Esophagus (tissue), 2 donors: ENCODE measurements at regions not wholly inside any gene's neighbourhood (a gene's known extent, or its start where the extent isn't known, plus 50 kb on each side); places are given as distances from the start of the nearest gene placed in this dataset.

ENCODE experiments used
- H3K27ac ChIP-seq, 2 donors: one replicate each; pipeline ENCODE4 v1.5.1; 2013; ENCODE audit warnings: low read depth in 2 of 2, mild to moderate bottlenecking in 2 of 2, inconsistent platforms in 1 of 2, low read length in 1 of 2, moderate library complexity in 1 of 2
- H3K27me3 ChIP-seq, 2 donors: one replicate each; pipeline ENCODE4 v1.6.1; 2013; ENCODE audit warnings: low read length in 2 of 2, control low read depth in 1 of 2, mild to moderate bottlenecking in 1 of 2; ENCODE audit not compliant: insufficient read depth in 2 of 2, control insufficient read depth in 1 of 2
- H3K36me3 ChIP-seq, 2 donors: one replicate each; pipeline ENCODE4 v1.6.1; 2013; ENCODE audit warnings: low read length in 1 of 2; ENCODE audit not compliant: control insufficient read depth in 2 of 2, insufficient read depth in 2 of 2
- H3K4me1 ChIP-seq, 2 donors: one replicate each; pipeline ENCODE4 v1.6.1; 2013; ENCODE audit warnings: low read length in 1 of 2; ENCODE audit not compliant: control insufficient read depth in 2 of 2, insufficient read depth in 2 of 2
- H3K4me3 ChIP-seq, 2 donors: one replicate each; pipeline ENCODE4 v1.5.1; 2013; ENCODE audit warnings: low read length in 2 of 2, mild to moderate bottlenecking in 2 of 2, low read depth in 1 of 2, moderate library complexity in 1 of 2
- H3K9me3 ChIP-seq, 2 donors: one replicate each; pipeline ENCODE4 v1.6.1; 2013; ENCODE audit warnings: mild to moderate bottlenecking in 2 of 2, low read depth in 1 of 2, low read length in 1 of 2, moderate library complexity in 1 of 2; ENCODE audit not compliant: control insufficient read depth in 2 of 2, insufficient read depth in 1 of 2
- WGBS, 2 donors: extraction: QIAGEN DNeasy Blood & Tissue Kit; methylation state at CpG; one replicate each; pipeline ENCODE4 v1.1.7; 2013; 5-methylcytosine and 5-hydroxymethylcytosine counted together
- donor health status: healthy with polysubstance abuse.
- donor health status: Bipolar disorder and iron deficiency.

DNA sequence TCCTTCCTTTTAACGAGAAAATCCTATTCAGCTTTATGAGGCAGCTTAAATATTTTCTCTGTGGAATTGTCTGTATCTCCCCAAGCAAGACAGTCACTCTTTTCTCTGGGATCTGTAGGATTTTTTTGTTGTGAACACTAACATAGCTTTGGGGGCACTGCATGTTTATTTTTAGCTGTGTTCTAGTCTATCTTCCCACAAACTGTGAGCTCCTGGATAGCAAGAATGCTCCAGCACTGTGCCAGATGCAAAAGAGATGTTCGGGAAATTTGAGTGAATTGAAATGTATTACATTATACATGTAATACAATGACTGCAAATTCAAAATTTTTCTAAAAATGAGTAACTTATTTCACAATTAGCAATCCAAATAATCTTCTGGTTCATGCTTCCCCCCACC lies 282.2 kb downstream of the PLPP3 start:
- Histone ChIP-seq H3K4me1 (no peaks in the 10 kb centered on the region), H3K36me3 (no peaks in the 10 kb centered on the region), H3K4me3 (no peak overlapping the region), H3K27me3 (no peaks in the 10 kb centered on the region), H3K9me3 (no peaks in the 10 kb centered on the region), H3K27ac (no peak overlapping the region)
- 88% methylated on average over 2 of the region's 2 CpGs for WGBS, 2 donors

- WGBS, 2 donors = 87% methylated on average over 4 of the region's 4 CpGs
- no peak overlapping the region for H3K27ac ChIP-seq
- H3K27me3 ChIP-seq = no peaks in the 10 kb centered on the region
- no peaks in the 10 kb centered on the region for H3K4me1 ChIP-seq
- no peaks in the 10 kb centered on the region for H3K36me3 ChIP-seq
- H3K9me3 ChIP-seq = no peaks in the 10 kb centered on the region
- H3K4me3 ChIP-seq = no peak overlapping the region
These were observed 283.1 kb downstream of the PLPP3 start for GRCh38 chr1:56295949-56296929.

DNA sequence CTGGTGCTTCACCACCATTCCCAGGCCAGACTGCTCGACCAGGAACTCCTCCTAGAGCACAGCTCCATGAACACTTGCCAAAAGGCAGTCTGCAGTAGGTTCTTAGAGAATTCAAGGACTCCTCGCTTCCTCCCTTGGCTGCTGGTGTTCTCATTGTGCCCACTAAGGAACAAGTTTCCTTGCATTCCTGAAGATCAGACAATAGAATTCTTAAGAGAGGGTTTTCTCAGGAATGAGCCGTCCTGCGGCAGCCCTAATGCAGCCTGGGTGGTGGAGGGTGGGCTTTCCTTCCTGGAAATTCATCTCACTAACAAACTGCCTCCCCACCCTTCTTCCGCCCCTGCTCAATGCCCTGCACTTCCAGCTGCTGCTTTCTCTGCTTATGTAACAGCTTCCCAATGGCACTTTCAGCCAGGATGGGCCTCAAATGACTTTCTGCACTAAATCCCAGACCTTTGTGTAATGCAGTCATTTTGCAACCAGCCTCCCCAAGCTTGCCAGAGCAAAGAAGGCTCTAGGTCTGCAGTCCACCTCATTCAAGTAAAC lies 287.9 kb downstream of the PLPP3 start:
- Histone ChIP-seq H3K36me3 (no peaks in the 10 kb centered on the region), H3K27me3 (no peaks in the 10 kb centered on the region), H3K4me3 (no peak overlapping the region), H3K9me3 (no peaks in the 10 kb centered on the region), H3K27ac (no peak overlapping the region), H3K4me1 (no peaks in the 10 kb centered on the region)
- 56 to 58% methylated on average over 5 of the region's 5 CpGs for WGBS, 2 donors

GRCh38 chr1:56289260-56289659 lies 290.1 kb downstream of the PLPP3 start:
- Histone ChIP-seq H3K27ac (no peak overlapping the region), H3K27me3 (no peaks in the 10 kb centered on the region), H3K4me3 (no peak overlapping the region), H3K4me1 (no peaks in the 10 kb centered on the region), H3K9me3 (no peaks in the 10 kb centered on the region), H3K36me3 (no peaks in the 10 kb centered on the region)
- 92 to 94% methylated on average over 1 of the region's 1 CpG for WGBS, 2 donors

DNA sequence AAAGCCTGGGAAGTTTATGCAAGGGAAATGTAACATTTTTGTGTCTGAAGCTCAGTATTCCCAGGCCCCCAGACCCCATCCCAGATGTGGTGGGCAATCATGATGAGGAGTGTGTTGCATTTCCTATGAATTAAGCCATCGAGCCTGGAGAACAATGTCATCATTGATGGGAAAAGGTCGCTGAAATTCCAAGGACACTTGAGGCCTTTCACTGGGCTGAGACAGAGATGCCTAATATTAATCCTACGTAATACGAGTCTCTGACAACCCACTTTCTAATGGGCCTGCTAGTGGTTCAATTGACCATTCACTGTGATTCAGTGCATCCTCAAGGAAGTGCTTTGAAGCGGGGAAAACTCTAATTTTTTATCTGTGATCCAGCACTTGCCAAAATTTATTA lies 291.6 kb downstream of the PLPP3 start:
- Histone ChIP-seq H3K36me3 (no peaks in the 10 kb centered on the region), H3K27ac (no peak overlapping the region), H3K9me3 (no peaks in the 10 kb centered on the region), H3K27me3 (no peaks in the 10 kb centered on the region), H3K4me1 (no peaks in the 10 kb centered on the region), H3K4me3 (no peak overlapping the region)
- 89% methylated on average over 5 of the region's 5 CpGs for WGBS, 2 donors

GRCh38 chr1:56286956-56287355 lies 292.4 kb downstream of the PLPP3 start:
- H3K4me1 ChIP-seq = no peaks in the 10 kb centered on the region
- H3K27me3 ChIP-seq = no peaks in the 10 kb centered on the region
- no peak overlapping the region for H3K27ac ChIP-seq
- no peak overlapping the region for H3K4me3 ChIP-seq
- no peaks in the 10 kb centered on the region for H3K36me3 ChIP-seq
- no peaks in the 10 kb centered on the region for H3K9me3 ChIP-seq
- WGBS, 2 donors = 93 to 100% methylated on average over 1 of the region's 1 CpG

GRCh38 chr1:56286506-56286905 lies 292.9 kb downstream of the PLPP3 start:
- no peaks in the 10 kb centered on the region for H3K4me1 ChIP-seq
- no peak overlapping the region for H3K4me3 ChIP-seq
- no peaks in the 10 kb centered on the region for H3K36me3 ChIP-seq
- no peaks in the 10 kb centered on the region for H3K27me3 ChIP-seq
- H3K27ac ChIP-seq = no peak overlapping the region
- H3K9me3 ChIP-seq = no peaks in the 10 kb centered on the region

DNA sequence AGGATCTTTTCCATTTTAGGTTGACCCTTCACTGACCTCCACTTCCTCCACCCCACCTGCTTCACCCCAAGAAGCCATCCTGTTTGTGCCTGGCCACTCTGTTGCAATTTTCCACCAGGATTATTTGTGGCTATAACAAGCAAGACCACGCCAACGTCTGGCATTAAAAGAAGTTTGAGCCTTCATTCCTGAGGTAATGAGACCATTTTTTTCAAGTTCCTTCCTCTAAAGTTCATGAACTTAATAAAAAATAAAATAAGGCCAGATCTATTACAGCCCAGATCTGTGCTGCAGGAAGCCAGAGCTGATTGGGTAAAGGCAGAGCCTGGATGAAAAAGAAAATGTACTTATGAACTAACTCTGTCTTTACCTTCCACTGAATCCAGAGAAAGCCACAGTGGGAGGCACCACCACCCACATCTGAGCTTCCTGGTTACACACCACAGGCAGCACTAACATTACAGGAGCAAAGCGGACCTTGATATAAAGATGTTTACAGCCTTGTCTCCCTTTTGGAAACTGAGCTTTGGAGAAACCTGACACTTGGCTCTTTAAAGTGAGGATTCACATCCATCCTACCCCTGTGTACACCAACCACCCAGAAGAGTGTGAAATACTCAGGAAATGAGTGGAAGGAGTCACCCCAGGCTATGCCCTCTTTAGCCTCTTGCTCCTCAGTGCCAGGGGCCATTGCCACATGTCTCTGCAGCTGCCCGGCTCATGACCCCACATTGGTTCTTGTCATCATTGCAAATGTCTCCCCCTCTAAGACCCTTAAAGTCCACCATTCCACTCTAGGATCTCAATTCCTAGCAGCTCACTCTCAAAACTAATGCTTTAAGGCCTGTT lies 293.6 kb downstream of the PLPP3 start:
- no peaks in the 10 kb centered on the region for H3K27me3 ChIP-seq
- no peaks in the 10 kb centered on the region for H3K9me3 ChIP-seq
- no peaks in the 10 kb centered on the region for H3K4me1 ChIP-seq
- H3K27ac ChIP-seq = no peak overlapping the region
- 66 to 73% methylated on average over 4 of the region's 4 CpGs for WGBS, 2 donors
- no peak overlapping the region for H3K4me3 ChIP-seq
- H3K36me3 ChIP-seq = no peaks in the 10 kb centered on the region

- 26 to 49% methylated on average over 3 of the region's 3 CpGs for WGBS, 2 donors
- no peaks in the 10 kb centered on the region for H3K4me1 ChIP-seq
- no peak overlapping the region for H3K27ac ChIP-seq
- no peaks in the 10 kb centered on the region for H3K27me3 ChIP-seq
- H3K36me3 ChIP-seq = no peaks in the 10 kb centered on the region
- no peak overlapping the region for H3K4me3 ChIP-seq
- no peaks in the 10 kb centered on the region for H3K9me3 ChIP-seq
These were observed 294.4 kb downstream of the PLPP3 start for GRCh38 chr1:56284928-56285327.
